Fibroblast of lung (primary cell): ENCODE measurements at regions not wholly inside any gene's neighbourhood (a gene's known extent, or its start where the extent isn't known, plus 50 kb on each side); places are given as distances from the start of the nearest gene placed in this dataset.

Experiments
- EZH2 ChIP-seq: IDR thresholded peaks from 2 replicates; pipeline ENCODE4 v1.5.1; 2012; ENCODE audit warnings: low read length, control low read depth, mild to moderate bottlenecking; ENCODE audit errors: missing control alignments
- TF ChIP-seq, protein P1 (sequence below), 2 donors: IDR thresholded peaks in 1 of 2; conservative IDR thresholded peaks in 1 of 2; 1 replicate in 1 of 2; 2 replicates in 1 of 2; pipeline ENCODE4 v1.5.1; 2011 to 2012; ENCODE audit warnings: low read length in 2 of 2, control low read depth in 1 of 2, inconsistent platforms in 1 of 2, low read depth in 1 of 2, mild to moderate bottlenecking in 1 of 2

DNA sequence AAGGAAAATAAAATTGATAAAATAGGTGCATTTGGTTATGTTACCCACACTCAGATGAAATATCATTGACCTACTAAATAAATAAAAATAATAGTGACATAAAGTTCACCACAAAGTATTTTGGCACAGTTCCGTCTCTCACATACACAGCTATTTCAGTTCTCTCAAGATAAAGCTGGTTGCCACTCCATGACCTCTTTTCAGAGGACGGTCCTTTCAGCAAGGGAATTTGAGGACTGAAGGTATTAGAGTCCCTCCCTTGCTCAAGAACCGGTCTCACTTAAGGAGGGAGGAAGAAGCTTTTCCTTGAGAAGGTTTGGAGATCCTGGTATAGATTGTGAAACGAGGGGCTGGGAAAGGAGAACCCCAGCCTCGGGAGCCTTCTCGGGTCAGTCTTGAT is 285.5 kb upstream of the CFAP20DC start:
- TF ChIP-seq, protein P1, sequence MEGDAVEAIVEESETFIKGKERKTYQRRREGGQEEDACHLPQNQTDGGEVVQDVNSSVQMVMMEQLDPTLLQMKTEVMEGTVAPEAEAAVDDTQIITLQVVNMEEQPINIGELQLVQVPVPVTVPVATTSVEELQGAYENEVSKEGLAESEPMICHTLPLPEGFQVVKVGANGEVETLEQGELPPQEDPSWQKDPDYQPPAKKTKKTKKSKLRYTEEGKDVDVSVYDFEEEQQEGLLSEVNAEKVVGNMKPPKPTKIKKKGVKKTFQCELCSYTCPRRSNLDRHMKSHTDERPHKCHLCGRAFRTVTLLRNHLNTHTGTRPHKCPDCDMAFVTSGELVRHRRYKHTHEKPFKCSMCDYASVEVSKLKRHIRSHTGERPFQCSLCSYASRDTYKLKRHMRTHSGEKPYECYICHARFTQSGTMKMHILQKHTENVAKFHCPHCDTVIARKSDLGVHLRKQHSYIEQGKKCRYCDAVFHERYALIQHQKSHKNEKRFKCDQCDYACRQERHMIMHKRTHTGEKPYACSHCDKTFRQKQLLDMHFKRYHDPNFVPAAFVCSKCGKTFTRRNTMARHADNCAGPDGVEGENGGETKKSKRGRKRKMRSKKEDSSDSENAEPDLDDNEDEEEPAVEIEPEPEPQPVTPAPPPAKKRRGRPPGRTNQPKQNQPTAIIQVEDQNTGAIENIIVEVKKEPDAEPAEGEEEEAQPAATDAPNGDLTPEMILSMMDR (conservative IDR thresholded peaks at IDR 0.05 in 1 of 2, IDR thresholded peaks at IDR 0.05 in 1 of 2; ENCODE audit: low read depth in 1 of 2, low read length in 2 of 2) = no peak
- no peak for TF ChIP-seq EZH2
